Heart right ventricle (tissue), 16 donors: ENCODE measurements at regions not wholly inside any gene's neighbourhood (a gene's known extent, or its start where the extent isn't known, plus 50 kb on each side); places are given as distances from the start of the nearest gene placed in this dataset.

Experiments
- ATAC-seq, 8 donors: fragments of 200-7000 bp; cut with Tn5 transposase; one replicate each; pipeline ENCODE4 v1.9.1; 2020; ENCODE audit warnings: mild to moderate bottlenecking in 8 of 8, moderate library complexity in 8 of 8, moderate number of reproducible peaks in 1 of 8
- DNase-seq, 2 donors: peaks; one replicate each; pipeline ENCODE4 v3.0.0-alpha.2; 2020
- H3K27ac ChIP-seq, 10 donors: fragments of 200-600 bp; sonication (generic) in 2 of 10; one replicate each; pipeline versions ENCODE4 v1.5.0 to v1.8.0; 2020 to 2022; ENCODE audit warnings: mild to moderate bottlenecking in 3 of 10
- H3K27me3 ChIP-seq, 7 donors: fragments of 200-600 bp; one replicate each; pipeline ENCODE4 v1.8.0; 2021 to 2022; ENCODE audit warnings: mild to moderate bottlenecking in 2 of 7
- H3K36me3 ChIP-seq, 9 donors: fragments of 200-600 bp; sonication (generic) in 1 of 9; one replicate each; pipeline versions ENCODE4 v1.5.0 to v1.8.0; 2020 to 2022; ENCODE audit warnings: mild to moderate bottlenecking in 2 of 9
- H3K4me1 ChIP-seq, 9 donors: fragments of 200-600 bp; sonication (generic) in 1 of 9; one replicate each; pipeline versions ENCODE4 v1.5.0 to v1.8.0; 2020 to 2022; ENCODE audit warnings: mild to moderate bottlenecking in 4 of 9
- H3K4me3 ChIP-seq, 10 donors: fragments of 200-600 bp; sonication (generic) in 2 of 10; one replicate each; pipeline versions ENCODE4 v1.5.0 to v1.8.0; 2020 to 2022; ENCODE audit warnings: mild to moderate bottlenecking in 7 of 10, moderate library complexity in 2 of 10
- H3K9me3 ChIP-seq, 11 donors: fragments of 200-600 bp in 10 of 11; sonication (generic) in 2 of 11; one replicate each; pipeline versions ENCODE4 v1.5.0 to v1.8.0; 2013 to 2022; ENCODE audit warnings: mild to moderate bottlenecking in 2 of 11, control low read depth in 1 of 11, moderate library complexity in 1 of 11
- CTCF ChIP-seq, 9 donors: fragments of 200-600 bp; sonication (generic) in 2 of 9; IDR thresholded peaks; one replicate each; pipeline versions ENCODE4 v1.5.0 to v1.8.0; 2021 to 2022; ENCODE audit warnings: antibody characterized with exemption in 9 of 9, mild to moderate bottlenecking in 5 of 9, moderate library complexity in 1 of 9
- WGBS, 2 donors: extraction: QIAGEN DNeasy Blood & Tissue Kit; methylation state at CpG; one replicate each; pipeline ENCODE4 v1.1.7; 2013; ENCODE audit warnings: inconsistent platforms in 1 of 2; 5-methylcytosine and 5-hydroxymethylcytosine counted together
- intact Hi-C, 10 donors: fragments of 100-400 bp; cut with DNase I; formaldehyde crosslinking; loops; one replicate each; pipeline versions ENCODE4 v1.11.1 to v1.14.2; 2022
- donor health status: Arrhythmogenic right ventricular cardiomyopathy.
- donor health status: ischemic (EF 13 %, LVEDD 7.1; RV severe dilation, severe dysfunction).
- donor health status: healthy with polysubstance abuse.
- donor health status: DM: no; HTN: yes; CAD: no.
- donor health status: DM: no; HTN: no; CAD: no.
- donor health status: ischemic (EF 25% LVEDD 6.9; RV normal size, moderate dysfunction).
- donor health status: ischemic (EF 25% LVEDD 5.7; RV mildly dilated, moderate dysfunction).
- donor health status: healthy.
- donor health status: DM: yes; HTN: yes; CAD: no.
- donor health status: Ischemic cardiomyopathy.
- donor health status: ischemic (EF 35%, LVEDD 5.7; RV mildly dilated, moderate dysfunction).
- donor health status: nonischemic (EF 11% LVEDD 7.7; RV severe dilation, severe dysfunction).
- donor health status: DM: yes; HTN: yes; CAD: no.
- donor health status: PGD.
- donor health status: ischemic (EF 29% LVEDD 5.4; RV normal size, mild dysfunction).
- donor health status: nonischemic (EF 23%, LVEDD 6.1; RV moderate dilation, normal function).

GRCh38 chr11:70743941-70744351 lies 345.6 kb downstream of the CTTN start:
- DNase-seq (no peak), ATAC-seq (no peak)
- intact Hi-C loops = no loop called here
- Histone ChIP-seq H3K27me3 (peaks cover 4 to 72% (median 55%) of the 10 kb centered on the region in 7 donors), H3K4me1 (peaks cover 0 to 3% (median 0%) of the 10 kb centered on the region in 9 donors), H3K36me3 (no peaks in the 10 kb centered on the region), H3K4me3 (no peak overlapping the region), H3K9me3 (no peaks in the 10 kb centered on the region), H3K27ac (no peak overlapping the region)
- TF ChIP-seq CTCF (IDR thresholded peaks at IDR 0.05) = no peak
- WGBS, 2 donors = 73 to 74% methylated on average over 9 of the region's 9 CpGs

GRCh38 chr11:70744396-70745185 lies 346.3 kb downstream of the CTTN start:
- Histone ChIP-seq H3K9me3 (peaks cover 0 to 6% (median 0%) of the 10 kb centered on the region in 11 donors), H3K4me1 (peaks cover 0 to 3% (median 0%) of the 10 kb centered on the region in 9 donors), H3K27me3 (peaks cover 4 to 74% (median 55%) of the 10 kb centered on the region in 7 donors), H3K27ac (no peak overlapping the region), H3K4me3 (no peak overlapping the region), H3K36me3 (no peaks in the 10 kb centered on the region)
- DNase-seq = no peak
- intact Hi-C loops = no loop called here
- no peak for TF ChIP-seq CTCF (IDR thresholded peaks at IDR 0.05)
- WGBS, 2 donors = 84 to 85% methylated on average over 16 to 17 of the region's 17 CpGs
- no peak for ATAC-seq

- Histone ChIP-seq H3K4me1 (peaks cover 0 to 3% (median 0%) of the 10 kb centered on the region in 9 donors), H3K36me3 (no peaks in the 10 kb centered on the region), H3K4me3 (no peak overlapping the region), H3K27ac (no peak overlapping the region), H3K9me3 (peaks cover 0 to 15% (median 7%) of the 10 kb centered on the region in 11 donors), H3K27me3 (peaks cover 4 to 69% (median 55%) of the 10 kb centered on the region in 7 donors)
- DNase-seq (no peak), ATAC-seq (no peak)
- WGBS, 2 donors = 78 to 84% methylated on average over 11 of the region's 11 CpGs
- intact Hi-C loops = no loop called here
- no peak for TF ChIP-seq CTCF (IDR thresholded peaks at IDR 0.05)
Observed at GRCh38 chr11:70745451-70745850, 347.1 kb downstream of the CTTN start.

- Histone ChIP-seq H3K4me3 (no peak overlapping the region), H3K27ac (no peak overlapping the region), H3K4me1 (peaks cover 0 to 3% (median 0%) of the 10 kb centered on the region in 9 donors), H3K9me3 (peaks cover 0 to 20% (median 12%) of the 10 kb centered on the region in 11 donors), H3K27me3 (peaks cover 4 to 65% (median 53%) of the 10 kb centered on the region in 7 donors), H3K36me3 (no peaks in the 10 kb centered on the region)
- WGBS, 2 donors = 60 to 73% methylated on average over 8 of the region's 8 CpGs
- no peak for TF ChIP-seq CTCF (IDR thresholded peaks at IDR 0.05)
- ATAC-seq (no peak), DNase-seq (no peak)
- intact Hi-C loops = no loop called here
Observed at GRCh38 chr11:70745941-70746340, 347.6 kb downstream of the CTTN start.
